Nephron progenitor cell (in vitro differentiated cells): ENCODE measurements at regions not wholly inside any gene's neighbourhood (a gene's known extent, or its start where the extent isn't known, plus 50 kb on each side); places are given as distances from the start of the nearest gene placed in this dataset.

ENCODE experiments used
- DNase-seq: peaks from one replicate; pipeline ENCODE4 v3.0.0; 2021
- H3K27ac Mint-ChIP-seq: 2 replicates; pipeline ENCODE4 v1.8.0; 2021; ENCODE audit warnings: mild to moderate bottlenecking, moderate library complexity, mixed read lengths
- H3K27me3 Mint-ChIP-seq: 2 replicates; pipeline ENCODE4 v1.8.0; 2021; ENCODE audit warnings: mild to moderate bottlenecking, low read depth, mixed read lengths; ENCODE audit not compliant: poor library complexity
- H3K36me3 Mint-ChIP-seq: 2 replicates; pipeline ENCODE4 v1.8.0; 2021; ENCODE audit warnings: low read depth, mixed read lengths
- H3K4me1 Mint-ChIP-seq: 2 replicates; pipeline ENCODE4 v1.8.0; 2021; ENCODE audit warnings: mixed read lengths
- H3K4me3 Mint-ChIP-seq: 2 replicates; pipeline ENCODE4 v1.8.0; 2021; ENCODE audit warnings: mild to moderate bottlenecking, moderate library complexity, mixed read lengths
- H3K9me3 Mint-ChIP-seq: 2 replicates; pipeline ENCODE4 v1.8.0; 2021; ENCODE audit warnings: mild to moderate bottlenecking, moderate library complexity, mixed read lengths
- TF ChIP-seq, protein P1 (sequence below): fragments of 200-600 bp; sonication (generic); IDR thresholded peaks from 2 replicates; pipeline ENCODE4 v1.5.0; 2021; ENCODE audit warnings: antibody characterized with exemption

DNA sequence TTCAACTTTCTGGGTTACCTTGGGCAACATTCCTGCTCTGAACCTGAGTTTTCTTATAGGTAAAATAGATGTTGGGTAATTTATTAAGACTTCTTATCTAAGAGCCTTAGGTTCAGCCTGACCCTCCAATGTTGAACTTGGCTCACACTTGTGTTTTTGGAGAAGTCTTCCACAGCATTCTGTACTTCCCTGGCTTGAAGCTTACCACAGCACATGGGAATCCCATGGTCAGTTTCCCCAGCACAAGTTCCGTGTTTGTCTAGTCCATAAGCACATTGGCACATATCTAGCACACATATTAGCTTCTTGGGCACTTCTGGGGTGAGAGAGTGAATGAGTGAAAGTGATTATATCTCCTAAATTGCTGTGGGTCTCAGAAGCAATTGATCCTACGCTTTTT, 782.5 kb upstream of the HS6ST1 start:
- TF ChIP-seq, protein P1, sequence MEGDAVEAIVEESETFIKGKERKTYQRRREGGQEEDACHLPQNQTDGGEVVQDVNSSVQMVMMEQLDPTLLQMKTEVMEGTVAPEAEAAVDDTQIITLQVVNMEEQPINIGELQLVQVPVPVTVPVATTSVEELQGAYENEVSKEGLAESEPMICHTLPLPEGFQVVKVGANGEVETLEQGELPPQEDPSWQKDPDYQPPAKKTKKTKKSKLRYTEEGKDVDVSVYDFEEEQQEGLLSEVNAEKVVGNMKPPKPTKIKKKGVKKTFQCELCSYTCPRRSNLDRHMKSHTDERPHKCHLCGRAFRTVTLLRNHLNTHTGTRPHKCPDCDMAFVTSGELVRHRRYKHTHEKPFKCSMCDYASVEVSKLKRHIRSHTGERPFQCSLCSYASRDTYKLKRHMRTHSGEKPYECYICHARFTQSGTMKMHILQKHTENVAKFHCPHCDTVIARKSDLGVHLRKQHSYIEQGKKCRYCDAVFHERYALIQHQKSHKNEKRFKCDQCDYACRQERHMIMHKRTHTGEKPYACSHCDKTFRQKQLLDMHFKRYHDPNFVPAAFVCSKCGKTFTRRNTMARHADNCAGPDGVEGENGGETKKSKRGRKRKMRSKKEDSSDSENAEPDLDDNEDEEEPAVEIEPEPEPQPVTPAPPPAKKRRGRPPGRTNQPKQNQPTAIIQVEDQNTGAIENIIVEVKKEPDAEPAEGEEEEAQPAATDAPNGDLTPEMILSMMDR, result no peak
- Mint-ChIP-seq H3K27ac (no peak overlapping the region), H3K4me3 (no peak overlapping the region), H3K4me1 (peaks cover 5% of the 10 kb centered on the region), H3K9me3 (peaks cover 5% of the 10 kb centered on the region), H3K36me3 (no peaks in the 10 kb centered on the region), H3K27me3 (peaks cover 7% of the 10 kb centered on the region)
- DNase-seq, result no peak

- H3K27ac Mint-ChIP-seq, result no peak overlapping the region
- no peaks in the 10 kb centered on the region for H3K36me3 Mint-ChIP-seq
- peaks cover 5% of the 10 kb centered on the region for H3K4me1 Mint-ChIP-seq
- peaks cover 4% of the 10 kb centered on the region for H3K27me3 Mint-ChIP-seq
- no peaks in the 10 kb centered on the region for H3K9me3 Mint-ChIP-seq
- DNase-seq, result no peak
- no peak overlapping the region for H3K4me3 Mint-ChIP-seq
- TF ChIP-seq, protein P1, result no peak
Measured at GRCh38 chr2:129103936-129104878, 785.5 kb upstream of the HS6ST1 start.

DNA sequence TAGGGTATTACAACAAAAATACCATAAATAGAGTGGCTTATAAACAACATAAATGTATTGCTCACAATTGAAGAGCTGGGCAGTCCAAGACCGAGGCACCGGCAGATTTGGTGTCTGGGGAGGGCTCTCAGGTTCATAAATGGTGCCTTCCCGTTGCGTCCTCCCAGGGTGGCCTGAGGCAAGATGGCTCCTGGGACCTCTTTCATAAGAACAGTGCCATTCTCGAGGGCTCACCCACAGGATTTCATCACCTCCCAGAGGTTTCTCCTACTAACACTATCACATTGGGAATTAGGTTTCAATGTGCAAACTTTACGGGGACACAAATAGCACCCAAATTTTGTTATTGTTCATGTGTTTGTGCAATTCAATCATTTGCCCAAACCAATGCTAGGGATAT, 793.5 kb upstream of the HS6ST1 start:
- no peak overlapping the region for H3K27ac Mint-ChIP-seq
- no peaks in the 10 kb centered on the region for H3K36me3 Mint-ChIP-seq
- TF ChIP-seq, protein P1, result no peak
- no peaks in the 10 kb centered on the region for H3K9me3 Mint-ChIP-seq
- H3K4me1 Mint-ChIP-seq, result no peaks in the 10 kb centered on the region
- no peak overlapping the region for H3K4me3 Mint-ChIP-seq
- DNase-seq, result no peak
- H3K27me3 Mint-ChIP-seq, result peaks cover 3% of the 10 kb centered on the region

DNA sequence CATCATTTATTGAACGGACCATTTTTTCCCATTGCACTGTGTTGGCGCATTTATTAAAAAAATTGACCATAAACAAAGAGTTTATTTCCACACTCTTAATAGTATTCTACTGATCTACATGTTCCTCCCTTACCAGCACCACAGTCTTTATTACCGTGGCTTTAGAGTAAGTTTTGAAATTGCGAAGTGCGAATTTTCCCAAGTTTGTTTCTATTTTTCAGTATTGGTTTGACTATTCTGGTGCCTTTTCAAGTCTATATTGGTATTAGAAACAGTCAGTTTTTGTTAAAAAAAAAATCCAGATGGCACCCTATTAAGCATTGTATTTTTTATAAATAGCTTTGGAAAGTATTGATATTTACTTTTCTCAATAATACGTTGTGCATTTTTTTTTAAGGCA, 795.1 kb upstream of the HS6ST1 start:
- H3K36me3 Mint-ChIP-seq, result no peaks in the 10 kb centered on the region
- H3K27ac Mint-ChIP-seq, result no peak overlapping the region
- H3K27me3 Mint-ChIP-seq, result peaks cover 6% of the 10 kb centered on the region
- H3K4me3 Mint-ChIP-seq, result no peak overlapping the region
- no peaks in the 10 kb centered on the region for H3K9me3 Mint-ChIP-seq
- no peaks in the 10 kb centered on the region for H3K4me1 Mint-ChIP-seq
- TF ChIP-seq, protein P1, result no peak
- DNase-seq, result no peak

GRCh38 chr2:129117434-129117833, 798.8 kb upstream of the HS6ST1 start:
- Mint-ChIP-seq H3K4me3 (no peak overlapping the region), H3K36me3 (no peaks in the 10 kb centered on the region), H3K27ac (no peak overlapping the region), H3K4me1 (no peaks in the 10 kb centered on the region), H3K27me3 (peaks cover 6% of the 10 kb centered on the region), H3K9me3 (peaks cover 22% of the 10 kb centered on the region)
- TF ChIP-seq, protein P1, result no peak
- DNase-seq, result no peak

DNA sequence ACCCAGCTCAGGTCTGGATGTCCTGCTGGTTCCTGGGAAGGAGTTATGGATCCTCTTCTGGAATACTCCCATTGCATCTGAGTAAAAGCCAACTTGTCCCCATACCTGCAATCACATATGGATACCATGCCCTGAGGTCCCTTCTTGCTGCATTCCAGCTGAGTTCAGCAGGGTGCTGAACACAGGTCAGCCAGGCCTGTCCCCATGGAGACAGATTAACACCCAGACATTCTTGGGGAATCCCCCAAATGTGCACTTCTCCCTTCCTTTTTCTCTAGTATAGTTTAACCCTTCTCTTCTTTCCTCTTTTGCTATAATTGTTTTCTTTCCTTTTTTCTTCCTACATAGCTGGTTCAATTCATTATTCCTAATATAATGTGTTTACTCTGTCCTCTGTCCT, 799.6 kb upstream of the HS6ST1 start:
- H3K36me3 Mint-ChIP-seq, result no peaks in the 10 kb centered on the region
- H3K9me3 Mint-ChIP-seq, result peaks cover 22% of the 10 kb centered on the region
- no peak overlapping the region for H3K4me3 Mint-ChIP-seq
- H3K27me3 Mint-ChIP-seq, result peaks cover 6% of the 10 kb centered on the region
- no peak overlapping the region for H3K27ac Mint-ChIP-seq
- no peaks in the 10 kb centered on the region for H3K4me1 Mint-ChIP-seq
- DNase-seq, result no peak
- TF ChIP-seq, protein P1, result no peak
